Suprapubic skin (tissue), 4 donors: ENCODE measurements at regions not wholly inside any gene's neighbourhood (a gene's known extent, or its start where the extent isn't known, plus 50 kb on each side); places are given as distances from the start of the nearest gene placed in this dataset.

Experiments used
- DNase-seq, 2 donors: peaks; one replicate each; pipeline ENCODE4 v3.0.0-alpha.2; 2019; ENCODE audit warnings: low spot score in 2 of 2
- H3K27ac ChIP-seq: fragments of 200-600 bp; sonication (generic); one replicate; pipeline ENCODE4 v1.5.1; 2019
- H3K27me3 ChIP-seq: fragments of 200-600 bp; sonication (generic); one replicate; pipeline ENCODE4 v1.5.1; 2019
- H3K36me3 ChIP-seq: fragments of 200-600 bp; sonication (generic); one replicate; pipeline ENCODE4 v1.5.1; 2019
- H3K4me1 ChIP-seq: fragments of 200-600 bp; sonication (generic); one replicate; pipeline ENCODE4 v1.5.1; 2019
- H3K4me3 ChIP-seq: fragments of 200-600 bp; sonication (generic); one replicate; pipeline ENCODE4 v1.5.1; 2019; ENCODE audit warnings: mild to moderate bottlenecking
- H3K9me3 ChIP-seq: fragments of 200-600 bp; sonication (generic); one replicate; pipeline ENCODE4 v1.5.1; 2019
- CTCF ChIP-seq, 2 donors: fragments of 200-600 bp in 1 of 2; fragments of 450-650 bp in 1 of 2; sonication (generic) in 1 of 2; IDR thresholded peaks; one replicate each; pipeline ENCODE4 v1.5.1; 2016 to 2019; ENCODE audit warnings: antibody characterized with exemption in 2 of 2, mild to moderate bottlenecking in 1 of 2, moderate library complexity in 1 of 2
- EP300 ChIP-seq: sonication (generic); formaldehyde crosslinking; IDR thresholded peaks from one replicate; pipeline ENCODE4 v1.6.1; 2017; ENCODE audit warnings: antibody characterized with exemption
- POLR2A ChIP-seq, 2 donors: fragments of 450-650 bp; IDR thresholded peaks; one replicate each; pipeline ENCODE4 v1.6.1; 2017; ENCODE audit warnings: antibody characterized with exemption in 2 of 2, mild to moderate bottlenecking in 2 of 2, moderate library complexity in 2 of 2
- POLR2AphosphoS5 ChIP-seq, 3 donors: sonication (generic); formaldehyde crosslinking; IDR thresholded peaks; one replicate each; pipeline ENCODE4 v1.6.1; 2017; ENCODE audit warnings: antibody characterized with exemption in 3 of 3
- WGBS: methylation state at CpG from one replicate; pipeline ENCODE4 v1.1.5; 2018; 5-methylcytosine and 5-hydroxymethylcytosine counted together

- DNase-seq, result no peak
- no peaks in the 10 kb centered on the region for H3K4me1 ChIP-seq
- no peaks in the 10 kb centered on the region for H3K9me3 ChIP-seq
- 64% methylated on average over 2 of the region's 2 CpGs for WGBS
- no peak for TF ChIP-seq POLR2A (IDR thresholded peaks at IDR 0.05)
- TF ChIP-seq POLR2AphosphoS5 (IDR thresholded peaks at IDR 0.05), result no peak
- TF ChIP-seq CTCF (IDR thresholded peaks at IDR 0.05), result no peak
- no peak for TF ChIP-seq EP300
- H3K27me3 ChIP-seq, result peaks cover 21% of the 10 kb centered on the region
- H3K27ac ChIP-seq, result no peak overlapping the region
- no peaks in the 10 kb centered on the region for H3K36me3 ChIP-seq
- H3K4me3 ChIP-seq, result no peak overlapping the region
Measured at GRCh38 chr22:22359465-22359864, 114.9 kb downstream of the VPREB1 start.

- 80% methylated on average over 2 of the region's 2 CpGs for WGBS
- H3K27me3 ChIP-seq, result peaks cover 17% of the 10 kb centered on the region
- DNase-seq, result no peak
Measured at GRCh38 chr22:22360014-22360413, 115.4 kb downstream of the VPREB1 start.

GRCh38 chr22:22362311-22362710, 117.7 kb downstream of the VPREB1 start:
- peaks cover 14% of the 10 kb centered on the region for H3K27me3 ChIP-seq
- no peak overlapping the region for H3K27ac ChIP-seq
- no peaks in the 10 kb centered on the region for H3K9me3 ChIP-seq
- no peak for DNase-seq
- no peak overlapping the region for H3K4me3 ChIP-seq
- TF ChIP-seq CTCF (IDR thresholded peaks at IDR 0.05) (no peak), POLR2AphosphoS5 (IDR thresholded peaks at IDR 0.05) (no peak), POLR2A (IDR thresholded peaks at IDR 0.05) (no peak), EP300 (no peak)
- H3K36me3 ChIP-seq, result no peaks in the 10 kb centered on the region
- H3K4me1 ChIP-seq, result no peaks in the 10 kb centered on the region

More at GRCh38 chr22:22360014-22360413, 115.4 kb downstream of the VPREB1 start:
- no peak overlapping the region for H3K27ac ChIP-seq
- no peaks in the 10 kb centered on the region for H3K4me1 ChIP-seq
- no peak for TF ChIP-seq POLR2AphosphoS5 (IDR thresholded peaks at IDR 0.05)
- no peak for TF ChIP-seq POLR2A (IDR thresholded peaks at IDR 0.05)
- no peak for TF ChIP-seq CTCF (IDR thresholded peaks at IDR 0.05)
- no peak for TF ChIP-seq EP300
- H3K36me3 ChIP-seq, result no peaks in the 10 kb centered on the region
- H3K4me3 ChIP-seq, result no peak overlapping the region
- H3K9me3 ChIP-seq, result no peaks in the 10 kb centered on the region

- WGBS, result 63% methylated on average over 6 of the region's 6 CpGs
- Histone ChIP-seq H3K27me3 (peaks cover 17% of the 10 kb centered on the region), H3K27ac (no peak overlapping the region), H3K9me3 (no peaks in the 10 kb centered on the region), H3K4me1 (no peaks in the 10 kb centered on the region), H3K4me3 (no peak overlapping the region), H3K36me3 (no peaks in the 10 kb centered on the region)
- DNase-seq, result no peak
- no peak for TF ChIP-seq EP300
- no peak for TF ChIP-seq POLR2A (IDR thresholded peaks at IDR 0.05)
- TF ChIP-seq POLR2AphosphoS5 (IDR thresholded peaks at IDR 0.05), result no peak
- TF ChIP-seq CTCF (IDR thresholded peaks at IDR 0.05), result no peak
Measured at GRCh38 chr22:22362936-22363335, 118.3 kb downstream of the VPREB1 start.

GRCh38 chr22:22364207-22364606, 119.6 kb downstream of the VPREB1 start:
- H3K9me3 ChIP-seq, result no peaks in the 10 kb centered on the region
- H3K27me3 ChIP-seq, result peaks cover 22% of the 10 kb centered on the region
- H3K4me3 ChIP-seq, result no peak overlapping the region
- TF ChIP-seq EP300 (no peak), CTCF (IDR thresholded peaks at IDR 0.05) (no peak), POLR2AphosphoS5 (IDR thresholded peaks at IDR 0.05) (no peak), POLR2A (IDR thresholded peaks at IDR 0.05) (no peak)
- no peak for DNase-seq
- no peaks in the 10 kb centered on the region for H3K36me3 ChIP-seq
- H3K27ac ChIP-seq, result no peak overlapping the region
- H3K4me1 ChIP-seq, result no peaks in the 10 kb centered on the region
